ENCODE measurements at regions not wholly inside any gene's neighbourhood (a gene's known extent, or its start where the extent isn't known, plus 50 kb on each side); places are given as distances from the start of the nearest gene placed in this dataset.

DNA sequence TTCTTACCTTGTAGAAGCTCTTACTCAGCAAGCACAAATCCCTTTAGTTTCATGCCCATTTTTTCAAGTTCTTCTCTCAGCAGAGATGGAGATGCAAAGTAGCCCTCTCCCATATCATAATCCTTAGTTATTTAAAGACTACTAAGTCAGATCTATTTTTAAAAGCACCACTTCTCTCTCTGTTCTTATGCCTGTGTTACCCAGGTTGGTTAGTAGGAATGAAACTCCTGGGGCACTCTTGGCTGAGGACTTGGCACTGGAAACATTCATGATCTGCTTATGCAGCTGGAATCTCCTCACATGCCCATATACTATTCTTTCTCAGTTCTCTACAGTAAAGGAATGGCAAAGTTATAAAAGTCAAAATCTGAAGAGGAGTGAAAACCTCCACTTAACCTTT, 51.9 kb upstream of the PPP2R5A start:
- TF ChIP-seq, protein P1, sequence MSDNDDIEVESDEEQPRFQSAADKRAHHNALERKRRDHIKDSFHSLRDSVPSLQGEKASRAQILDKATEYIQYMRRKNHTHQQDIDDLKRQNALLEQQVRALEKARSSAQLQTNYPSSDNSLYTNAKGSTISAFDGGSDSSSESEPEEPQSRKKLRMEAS (IDR thresholded peaks at IDR 0.05), result no peak
- TF ChIP-seq, protein P2, sequence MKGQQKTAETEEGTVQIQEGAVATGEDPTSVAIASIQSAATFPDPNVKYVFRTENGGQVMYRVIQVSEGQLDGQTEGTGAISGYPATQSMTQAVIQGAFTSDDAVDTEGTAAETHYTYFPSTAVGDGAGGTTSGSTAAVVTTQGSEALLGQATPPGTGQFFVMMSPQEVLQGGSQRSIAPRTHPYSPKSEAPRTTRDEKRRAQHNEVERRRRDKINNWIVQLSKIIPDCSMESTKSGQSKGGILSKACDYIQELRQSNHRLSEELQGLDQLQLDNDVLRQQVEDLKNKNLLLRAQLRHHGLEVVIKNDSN (IDR thresholded peaks at IDR 0.05), result no peak
- TF ChIP-seq FOXM1 (IDR thresholded peaks at IDR 0.05; ENCODE audit: borderline replicate concordance, low read depth) (no peak), YY1 (IDR thresholded peaks at IDR 0.05; ENCODE audit: low read depth) (no peak), TAF1 (IDR thresholded peaks at IDR 0.05; ENCODE audit: low read depth) (no peak), EP300 (IDR thresholded peaks at IDR 0.05; ENCODE audit: borderline replicate concordance) (no peak), CEBPB (IDR thresholded peaks at IDR 0.05) (no peak), CREB1 (IDR thresholded peaks at IDR 0.05; ENCODE audit: low read depth) (no peak), NFIC (IDR thresholded peaks at IDR 0.05) (no peak)
- TF ChIP-seq, protein P3, sequence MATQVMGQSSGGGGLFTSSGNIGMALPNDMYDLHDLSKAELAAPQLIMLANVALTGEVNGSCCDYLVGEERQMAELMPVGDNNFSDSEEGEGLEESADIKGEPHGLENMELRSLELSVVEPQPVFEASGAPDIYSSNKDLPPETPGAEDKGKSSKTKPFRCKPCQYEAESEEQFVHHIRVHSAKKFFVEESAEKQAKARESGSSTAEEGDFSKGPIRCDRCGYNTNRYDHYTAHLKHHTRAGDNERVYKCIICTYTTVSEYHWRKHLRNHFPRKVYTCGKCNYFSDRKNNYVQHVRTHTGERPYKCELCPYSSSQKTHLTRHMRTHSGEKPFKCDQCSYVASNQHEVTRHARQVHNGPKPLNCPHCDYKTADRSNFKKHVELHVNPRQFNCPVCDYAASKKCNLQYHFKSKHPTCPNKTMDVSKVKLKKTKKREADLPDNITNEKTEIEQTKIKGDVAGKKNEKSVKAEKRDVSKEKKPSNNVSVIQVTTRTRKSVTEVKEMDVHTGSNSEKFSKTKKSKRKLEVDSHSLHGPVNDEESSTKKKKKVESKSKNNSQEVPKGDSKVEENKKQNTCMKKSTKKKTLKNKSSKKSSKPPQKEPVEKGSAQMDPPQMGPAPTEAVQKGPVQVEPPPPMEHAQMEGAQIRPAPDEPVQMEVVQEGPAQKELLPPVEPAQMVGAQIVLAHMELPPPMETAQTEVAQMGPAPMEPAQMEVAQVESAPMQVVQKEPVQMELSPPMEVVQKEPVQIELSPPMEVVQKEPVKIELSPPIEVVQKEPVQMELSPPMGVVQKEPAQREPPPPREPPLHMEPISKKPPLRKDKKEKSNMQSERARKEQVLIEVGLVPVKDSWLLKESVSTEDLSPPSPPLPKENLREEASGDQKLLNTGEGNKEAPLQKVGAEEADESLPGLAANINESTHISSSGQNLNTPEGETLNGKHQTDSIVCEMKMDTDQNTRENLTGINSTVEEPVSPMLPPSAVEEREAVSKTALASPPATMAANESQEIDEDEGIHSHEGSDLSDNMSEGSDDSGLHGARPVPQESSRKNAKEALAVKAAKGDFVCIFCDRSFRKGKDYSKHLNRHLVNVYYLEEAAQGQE (IDR thresholded peaks at IDR 0.05; ENCODE audit: low read depth), result no peak
